NB4 (cell line): ENCODE measurements at regions not wholly inside any gene's neighbourhood (a gene's known extent, or its start where the extent isn't known, plus 50 kb on each side); places are given as distances from the start of the nearest gene placed in this dataset.

Source experiments
- MAX ChIP-seq: IDR thresholded peaks from 2 replicates; pipeline ENCODE4 v1.6.1; 2011; ENCODE audit warnings: low read depth, low read length
- MYC ChIP-seq: IDR thresholded peaks from 2 replicates; pipeline ENCODE4 v1.6.1; 2011; ENCODE audit warnings: low read depth, low read length
- POLR2A ChIP-seq: IDR thresholded peaks from 2 replicates; pipeline ENCODE4 v1.6.1; 2011; ENCODE audit warnings: mild to moderate bottlenecking; ENCODE audit not compliant: insufficient read length; ENCODE audit errors: extremely low read depth
- TF ChIP-seq, protein P1 (sequence below): IDR thresholded peaks from one replicate; pipeline ENCODE4 v1.5.1; 2012; ENCODE audit warnings: low read depth, low read length

GRCh38 chr3:163890661-163891060 lies 1187.6 kb downstream of the SI start:
- TF ChIP-seq, protein P1, sequence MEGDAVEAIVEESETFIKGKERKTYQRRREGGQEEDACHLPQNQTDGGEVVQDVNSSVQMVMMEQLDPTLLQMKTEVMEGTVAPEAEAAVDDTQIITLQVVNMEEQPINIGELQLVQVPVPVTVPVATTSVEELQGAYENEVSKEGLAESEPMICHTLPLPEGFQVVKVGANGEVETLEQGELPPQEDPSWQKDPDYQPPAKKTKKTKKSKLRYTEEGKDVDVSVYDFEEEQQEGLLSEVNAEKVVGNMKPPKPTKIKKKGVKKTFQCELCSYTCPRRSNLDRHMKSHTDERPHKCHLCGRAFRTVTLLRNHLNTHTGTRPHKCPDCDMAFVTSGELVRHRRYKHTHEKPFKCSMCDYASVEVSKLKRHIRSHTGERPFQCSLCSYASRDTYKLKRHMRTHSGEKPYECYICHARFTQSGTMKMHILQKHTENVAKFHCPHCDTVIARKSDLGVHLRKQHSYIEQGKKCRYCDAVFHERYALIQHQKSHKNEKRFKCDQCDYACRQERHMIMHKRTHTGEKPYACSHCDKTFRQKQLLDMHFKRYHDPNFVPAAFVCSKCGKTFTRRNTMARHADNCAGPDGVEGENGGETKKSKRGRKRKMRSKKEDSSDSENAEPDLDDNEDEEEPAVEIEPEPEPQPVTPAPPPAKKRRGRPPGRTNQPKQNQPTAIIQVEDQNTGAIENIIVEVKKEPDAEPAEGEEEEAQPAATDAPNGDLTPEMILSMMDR = no peak
- TF ChIP-seq POLR2A (no peak), MAX (no peak), MYC (no peak)
